Psoas muscle (tissue), 7 donors: ENCODE measurements at regions not wholly inside any gene's neighbourhood (a gene's known extent, or its start where the extent isn't known, plus 50 kb on each side); places are given as distances from the start of the nearest gene placed in this dataset.

Experiments used
- ATAC-seq, 4 donors: fragments of 200-7000 bp; cut with Tn5 transposase; one replicate each; pipeline ENCODE4 v1.9.1; 2020; ENCODE audit warnings: moderate library complexity in 3 of 4, mild to moderate bottlenecking in 2 of 4
- DNase-seq, 2 donors: peaks; one replicate each; pipeline ENCODE4 v3.0.0-alpha.2; 2020
- H3K27ac ChIP-seq: fragments of 200-600 bp; one replicate; pipeline ENCODE4 v1.8.0; 2022
- H3K27me3 ChIP-seq, 3 donors: fragments of 200-600 bp in 1 of 3; one replicate each; pipeline versions ENCODE4 v1.6.1 to v1.8.0; 2013 to 2022; ENCODE audit warnings: low read length in 2 of 3, mild to moderate bottlenecking in 2 of 3, moderate library complexity in 1 of 3; ENCODE audit not compliant: insufficient read depth in 3 of 3
- H3K36me3 ChIP-seq, 2 donors: fragments of 200-600 bp in 1 of 2; one replicate each; pipeline versions ENCODE4 v1.6.1 to v1.8.0; 2013 to 2022; ENCODE audit warnings: low read depth in 1 of 2, mild to moderate bottlenecking in 1 of 2, moderate library complexity in 1 of 2; ENCODE audit not compliant: insufficient read depth in 1 of 2
- H3K4me1 ChIP-seq: fragments of 200-600 bp; one replicate; pipeline ENCODE4 v1.8.0; 2022
- H3K4me3 ChIP-seq: fragments of 200-600 bp; one replicate; pipeline ENCODE4 v1.8.0; 2022; ENCODE audit warnings: mild to moderate bottlenecking
- H3K9me3 ChIP-seq: fragments of 200-600 bp; one replicate; pipeline ENCODE4 v1.8.0; 2022
- CTCF ChIP-seq: fragments of 200-600 bp; IDR thresholded peaks from one replicate; pipeline ENCODE4 v1.8.0; 2022; ENCODE audit warnings: antibody characterized with exemption
- WGBS, 3 donors: extraction: QIAGEN DNeasy Blood & Tissue Kit; methylation state at CpG; one replicate each; pipeline versions ENCODE4 v1.1.6 to v1.1.7; 2013; 5-methylcytosine and 5-hydroxymethylcytosine counted together
- intact Hi-C, 2 donors: fragments of 100-400 bp; cut with DNase I; formaldehyde crosslinking; loops; one replicate each; pipeline versions ENCODE4 v1.11.0 to v1.14.2; 2022
- donor health status: healthy with polysubstance abuse.
- donor health status: DM: no; HTN: no; CAD: no; lungs with moderate emphysema.
- donor health status: Bipolar disorder and iron deficiency.
- donor health status: healthy.
- donor health status: DM: yes; HTN: yes; CAD: no.
- donor health status: DM: no; HTN: no; CAD: no.
- donor health status: DM: yes; HTN: yes; CAD: no.

- ATAC-seq (no peak), DNase-seq (no peak)
- intact Hi-C loops = no loop called here
- H3K9me3 ChIP-seq = peaks cover 3% of the 10 kb centered on the region
- WGBS, 3 donors = 79 to 88% (median 80%) methylated on average over 1 of the region's 1 CpG
- H3K4me3 ChIP-seq = no peak overlapping the region
- no peak for TF ChIP-seq CTCF
- no peaks in the 10 kb centered on the region for H3K36me3 ChIP-seq
- no peaks in the 10 kb centered on the region for H3K27me3 ChIP-seq
- no peak overlapping the region for H3K27ac ChIP-seq
- no peaks in the 10 kb centered on the region for H3K4me1 ChIP-seq
Measured at GRCh38 chr6:145313041-145313855, 422.1 kb downstream of the EPM2A start.

GRCh38 chr6:145315982-145316600 is 419.2 kb downstream of the EPM2A start:
- H3K9me3 ChIP-seq = peaks cover 3% of the 10 kb centered on the region
- ATAC-seq = no peak
- no peaks in the 10 kb centered on the region for H3K4me1 ChIP-seq
- WGBS, 3 donors = 65 to 78% (median 71%) methylated on average over 3 of the region's 3 CpGs
- H3K36me3 ChIP-seq = no peaks in the 10 kb centered on the region
- intact Hi-C loops = no loop called here
- H3K27ac ChIP-seq = no peak overlapping the region
- H3K27me3 ChIP-seq = no peaks in the 10 kb centered on the region
- no peak for TF ChIP-seq CTCF
- no peak for DNase-seq
- H3K4me3 ChIP-seq = no peak overlapping the region

- H3K36me3 ChIP-seq = no peaks in the 10 kb centered on the region
- H3K27ac ChIP-seq = no peak overlapping the region
- peaks cover 3% of the 10 kb centered on the region for H3K9me3 ChIP-seq
- no peak for TF ChIP-seq CTCF
- no peak overlapping the region for H3K4me3 ChIP-seq
- peaks cover 7% of the 10 kb centered on the region for H3K4me1 ChIP-seq
- ATAC-seq (no peak), DNase-seq (no peak)
- intact Hi-C loops = no loop called here
- no peaks in the 10 kb centered on the region for H3K27me3 ChIP-seq
Measured at GRCh38 chr6:145318952-145319351, 416.4 kb downstream of the EPM2A start.

GRCh38 chr6:145319605-145320004 is 415.7 kb downstream of the EPM2A start:
- TF ChIP-seq CTCF = no peak
- peaks cover 14% of the 10 kb centered on the region for H3K4me1 ChIP-seq
- WGBS, 3 donors = 90 to 98% (median 91%) methylated on average over 2 of the region's 2 CpGs
- no peak overlapping the region for H3K4me3 ChIP-seq
- no peak for ATAC-seq
- intact Hi-C loops = no loop called here
- H3K36me3 ChIP-seq = no peaks in the 10 kb centered on the region
- H3K9me3 ChIP-seq = peaks cover 3% of the 10 kb centered on the region
- H3K27ac ChIP-seq = no peak overlapping the region
- no peak for DNase-seq
- H3K27me3 ChIP-seq = no peaks in the 10 kb centered on the region
